ES-I3 (cell line): ENCODE measurements at regions not wholly inside any gene's neighbourhood (a gene's known extent, or its start where the extent isn't known, plus 50 kb on each side); places are given as distances from the start of the nearest gene placed in this dataset.

Experiments
- H3K36me3 ChIP-seq: 2 replicates; pipeline ENCODE4 v1.6.1; 2013; ENCODE audit warnings: mild to moderate bottlenecking, low read length, control low read depth, moderate library complexity; ENCODE audit not compliant: insufficient read depth
- H3K4me1 ChIP-seq: 2 replicates; pipeline ENCODE4 v1.6.1; 2013; ENCODE audit warnings: mild to moderate bottlenecking, control low read depth, low read length; ENCODE audit not compliant: insufficient read depth
- H3K9ac ChIP-seq: 2 replicates; pipeline ENCODE4 v1.6.1; 2013; ENCODE audit warnings: low read depth, mild to moderate bottlenecking, low read length, moderate library complexity
- H3K9me3 ChIP-seq: 2 replicates; pipeline ENCODE4 v1.6.1; 2013; ENCODE audit warnings: mild to moderate bottlenecking, low read length, moderate library complexity; ENCODE audit not compliant: control insufficient read depth, insufficient read depth

DNA sequence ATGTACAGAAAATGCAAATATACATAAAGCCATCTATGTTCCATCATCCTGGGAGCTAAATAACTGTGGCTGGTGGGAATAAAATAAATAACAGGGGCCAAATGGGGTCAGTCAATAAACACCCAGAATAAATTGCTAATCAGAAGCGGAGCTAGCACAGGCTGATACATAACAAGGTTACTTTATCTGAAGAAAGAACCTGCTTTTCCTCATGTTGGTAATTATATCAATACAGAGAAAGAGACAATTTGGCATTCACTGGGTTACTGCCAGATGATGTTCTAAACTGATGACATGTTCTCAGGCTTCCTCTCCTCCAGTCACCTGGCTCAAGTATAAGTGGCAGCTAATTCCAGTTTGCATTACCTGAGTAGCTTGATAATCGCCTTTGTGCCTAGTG is 144.9 kb upstream of the CD180 start:
- no peaks in the 10 kb centered on the region for H3K4me1 ChIP-seq
- no peaks in the 10 kb centered on the region for H3K36me3 ChIP-seq
- H3K9me3 ChIP-seq, result no peaks in the 10 kb centered on the region; the same call in 1 of the 2 replicates
- H3K9ac ChIP-seq, result no peak overlapping the region

DNA sequence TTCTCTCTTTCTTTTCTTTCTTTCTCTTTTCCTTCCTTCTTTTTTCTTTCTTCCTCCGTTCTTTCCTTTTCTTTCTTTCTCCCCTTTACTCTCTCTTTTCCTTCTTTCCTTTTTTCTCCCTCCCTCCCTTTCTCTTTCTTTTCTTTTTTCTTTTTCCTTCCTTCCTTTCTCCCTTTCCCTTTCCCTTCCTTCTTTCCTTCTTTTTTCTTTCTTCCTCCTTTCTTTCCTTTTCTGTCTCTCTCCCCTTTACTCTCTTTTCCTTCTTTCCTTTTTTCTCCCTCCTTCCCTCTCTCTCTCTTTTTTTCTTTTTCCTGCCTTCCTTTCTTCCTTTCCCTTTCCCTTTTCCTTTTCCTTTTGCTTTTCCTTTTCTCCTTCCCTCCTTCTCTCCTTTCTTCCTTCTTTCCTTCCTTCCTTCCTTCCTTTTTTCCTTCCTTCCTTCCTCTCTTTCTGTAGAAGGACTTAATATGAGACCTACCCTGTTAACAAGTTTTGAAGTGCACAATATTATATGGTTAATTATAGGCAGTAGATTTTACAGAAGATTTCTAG is 142.7 kb upstream of the CD180 start:
- no peaks in the 10 kb centered on the region for H3K9me3 ChIP-seq
- H3K9ac ChIP-seq, result no peak overlapping the region
- no peaks in the 10 kb centered on the region for H3K4me1 ChIP-seq
- H3K36me3 ChIP-seq, result no peaks in the 10 kb centered on the region

- H3K36me3 ChIP-seq, result no peaks in the 10 kb centered on the region
- H3K4me1 ChIP-seq, result no peaks in the 10 kb centered on the region
- H3K9me3 ChIP-seq, result no peaks in the 10 kb centered on the region
- H3K9ac ChIP-seq, result no peak overlapping the region
Observed at GRCh38 chr5:67338421-67338820, 141.8 kb upstream of the CD180 start.

- Histone ChIP-seq H3K4me1 (no peaks in the 10 kb centered on the region), H3K36me3 (no peaks in the 10 kb centered on the region), H3K9ac (no peak overlapping the region), H3K9me3 (no peaks in the 10 kb centered on the region)
Observed at GRCh38 chr5:67337751-67338150, 141.2 kb upstream of the CD180 start.

DNA sequence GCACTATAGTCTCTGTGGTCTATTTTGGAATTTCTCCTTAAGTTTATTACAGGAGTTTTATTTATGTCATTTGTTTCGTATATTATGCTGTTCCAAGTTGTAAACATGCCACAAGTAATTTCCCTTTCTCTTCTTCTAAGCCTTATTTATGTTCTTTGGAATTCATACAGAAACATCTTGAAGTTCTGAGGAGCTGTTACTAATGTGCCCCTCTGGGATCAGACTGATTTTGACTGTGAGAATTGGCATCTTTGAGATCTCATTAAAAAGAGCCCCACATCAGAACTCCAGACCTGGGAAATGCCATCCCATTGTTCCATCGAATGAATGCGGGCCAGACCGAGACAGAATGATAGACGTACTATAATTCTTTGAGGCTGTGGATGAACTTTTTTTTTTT is 138.8 kb upstream of the CD180 start:
- Histone ChIP-seq H3K36me3 (no peaks in the 10 kb centered on the region), H3K9ac (no peak overlapping the region), H3K9me3 (peaks cover 6% of the 10 kb centered on the region), H3K4me1 (no peaks in the 10 kb centered on the region)

GRCh38 chr5:67334373-67334772 is 137.8 kb upstream of the CD180 start:
- Histone ChIP-seq H3K9ac (no peak overlapping the region), H3K4me1 (no peaks in the 10 kb centered on the region), H3K9me3 (peaks cover 6% of the 10 kb centered on the region), H3K36me3 (no peaks in the 10 kb centered on the region)

DNA sequence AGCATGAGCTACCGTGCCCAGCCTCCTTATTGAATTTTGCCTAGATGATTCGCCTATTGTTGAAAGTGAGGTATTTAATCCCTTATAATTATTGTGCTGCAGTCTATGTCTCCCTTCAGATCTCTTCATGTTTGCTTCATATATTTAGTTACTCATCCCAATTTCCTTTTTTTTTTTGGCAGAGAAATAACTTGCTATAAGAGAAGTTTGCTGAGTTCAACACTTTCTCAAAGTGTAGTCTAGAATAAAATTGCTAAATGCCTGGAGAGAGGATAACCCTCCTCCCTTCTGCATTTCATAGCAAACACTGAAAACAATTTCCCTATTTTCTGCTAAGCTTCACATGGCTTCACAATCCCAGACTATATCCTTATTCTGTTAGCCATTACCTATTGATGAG is 136.6 kb upstream of the CD180 start:
- no peaks in the 10 kb centered on the region for H3K36me3 ChIP-seq
- no peaks in the 10 kb centered on the region for H3K4me1 ChIP-seq
- H3K9ac ChIP-seq, result no peak overlapping the region
- H3K9me3 ChIP-seq, result peaks cover 6% of the 10 kb centered on the region

DNA sequence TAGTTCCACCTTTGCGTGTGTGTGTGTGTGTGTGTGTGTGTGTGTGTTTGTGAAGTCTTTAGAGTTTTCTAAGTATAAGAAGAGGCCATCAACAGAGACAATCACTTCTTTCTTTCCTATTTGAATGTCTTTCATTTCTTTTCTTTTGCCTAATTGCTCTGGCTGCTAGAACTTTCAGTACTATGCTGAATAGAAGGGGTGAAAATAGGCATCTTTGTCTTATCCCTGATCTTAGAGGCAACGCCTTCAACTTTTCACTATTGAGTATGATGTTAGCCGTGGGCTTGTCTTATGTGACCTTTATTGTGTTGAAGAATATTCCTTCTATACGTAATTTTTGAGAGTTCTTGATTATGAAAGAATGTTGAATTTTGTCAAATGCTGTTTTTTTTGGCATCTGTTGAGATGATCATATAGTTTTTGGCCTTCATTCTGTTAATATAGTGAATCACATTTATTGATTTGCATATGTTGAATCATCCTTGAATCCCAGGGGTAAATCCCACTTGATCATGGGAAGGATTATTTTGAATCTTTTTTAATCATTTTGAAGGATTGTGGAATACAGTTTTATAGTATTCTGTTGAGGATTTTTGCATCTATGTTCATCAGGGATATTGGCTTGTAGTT is 134.8 kb upstream of the CD180 start:
- Histone ChIP-seq H3K4me1 (no peaks in the 10 kb centered on the region), H3K9ac (no peak overlapping the region), H3K9me3 (peaks cover 6% of the 10 kb centered on the region), H3K36me3 (no peaks in the 10 kb centered on the region)

DNA sequence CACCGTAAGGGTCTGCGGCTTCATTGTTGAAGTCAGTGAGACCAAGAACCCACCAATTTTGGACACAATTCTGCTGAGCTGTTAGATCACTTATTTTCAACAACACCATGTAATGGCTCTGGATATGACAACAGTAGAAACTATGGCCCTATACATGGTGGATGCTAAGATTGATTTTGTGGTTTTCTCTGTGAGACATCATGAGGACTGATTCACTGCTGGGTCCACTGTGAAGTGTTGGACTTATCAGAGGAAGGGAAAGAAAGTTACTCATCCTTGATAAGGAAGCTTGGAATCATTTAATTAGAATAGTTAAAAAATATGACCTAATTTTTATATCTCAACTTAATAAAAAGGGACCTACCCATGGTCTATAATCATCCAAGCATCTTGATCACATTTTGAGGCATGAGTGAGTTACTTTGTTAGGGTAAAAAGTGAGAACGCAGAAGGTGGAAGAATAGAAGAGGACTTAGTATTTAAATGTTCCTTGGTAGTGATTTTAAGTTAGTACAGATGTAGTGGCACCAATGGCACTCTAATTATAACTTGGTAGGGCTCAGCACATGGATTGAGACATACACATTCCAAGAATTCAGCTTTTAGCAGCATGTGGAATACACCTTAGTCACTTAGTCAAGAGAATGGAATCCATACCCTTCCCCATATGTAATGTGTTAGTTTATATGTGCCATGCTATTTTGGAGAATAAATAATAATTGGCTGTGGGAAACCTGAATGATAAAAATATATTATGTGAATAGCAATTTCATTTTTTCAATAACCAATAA is 123.5 kb upstream of the CD180 start:
- H3K9me3 ChIP-seq, result no peaks in the 10 kb centered on the region
- no peaks in the 10 kb centered on the region for H3K36me3 ChIP-seq
- H3K9ac ChIP-seq, result no peak overlapping the region
- no peaks in the 10 kb centered on the region for H3K4me1 ChIP-seq

- H3K4me1 ChIP-seq, result no peaks in the 10 kb centered on the region
- H3K9ac ChIP-seq, result no peak overlapping the region
- no peaks in the 10 kb centered on the region for H3K36me3 ChIP-seq
- 0 out of 2 replicates have a peak, but pooled peaks cover 3% of the 10 kb centered on the region for H3K9me3 ChIP-seq
Observed at GRCh38 chr5:67318746-67319145, 122.1 kb upstream of the CD180 start.

DNA sequence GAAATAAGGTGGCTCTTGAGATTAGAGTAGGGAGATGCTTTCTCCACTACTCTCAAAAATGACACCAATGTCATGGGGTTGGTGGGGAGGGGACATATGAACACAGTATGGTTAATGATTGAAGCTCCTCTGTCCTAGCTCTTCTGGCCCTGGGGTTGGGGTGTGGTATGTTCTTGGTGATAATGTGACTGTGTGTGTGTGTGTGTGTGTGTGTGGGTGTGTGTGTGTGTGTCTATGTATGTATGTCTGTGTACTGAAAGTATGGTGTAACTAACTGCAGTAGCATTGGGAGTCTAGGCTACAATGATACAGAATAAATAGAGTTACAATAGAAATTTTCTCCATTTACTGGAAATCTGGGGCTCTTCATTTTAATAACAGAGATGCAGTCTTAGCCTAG is 121.0 kb upstream of the CD180 start:
- no peaks in the 10 kb centered on the region for H3K4me1 ChIP-seq
- no peak overlapping the region for H3K9ac ChIP-seq

DNA sequence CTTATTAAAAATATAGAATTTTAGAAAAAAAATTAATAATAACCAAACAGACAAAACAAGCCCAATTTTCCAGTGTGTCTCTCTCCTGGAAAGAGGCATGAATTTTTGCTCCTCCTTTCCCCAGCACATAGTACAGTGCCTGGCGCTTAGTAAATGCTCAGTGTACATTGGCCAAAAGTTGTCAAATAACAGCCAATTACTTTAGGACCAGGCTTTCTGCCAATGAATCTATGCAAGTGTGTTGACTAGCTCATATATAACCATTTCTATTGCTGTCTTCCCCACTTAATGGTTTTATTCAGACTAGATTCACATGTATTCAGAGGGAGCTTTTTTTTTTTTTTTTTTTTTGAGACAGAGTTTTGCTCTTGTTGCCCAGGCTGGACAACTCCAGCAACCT is 120.1 kb upstream of the CD180 start:
- Histone ChIP-seq H3K4me1 (no peaks in the 10 kb centered on the region), H3K9ac (no peak overlapping the region), H3K9me3 (0 out of 2 replicates have a peak, but pooled peaks cover 3% of the 10 kb centered on the region), H3K36me3 (no peaks in the 10 kb centered on the region)

More for the DNA sequence above, 121.0 kb upstream of the CD180 start:
- no peaks in the 10 kb centered on the region for H3K36me3 ChIP-seq
- H3K9me3 ChIP-seq, result 0 out of 2 replicates have a peak, but pooled peaks cover 3% of the 10 kb centered on the region

GRCh38 chr5:67315082-67315989 is 118.7 kb upstream of the CD180 start:
- H3K36me3 ChIP-seq, result no peaks in the 10 kb centered on the region
- no peak overlapping the region for H3K9ac ChIP-seq
- 0 out of 2 replicates have a peak, but pooled peaks cover 3% of the 10 kb centered on the region for H3K9me3 ChIP-seq
- H3K4me1 ChIP-seq, result no peaks in the 10 kb centered on the region

GRCh38 chr5:67311701-67312100 is 115.1 kb upstream of the CD180 start:
- no peak overlapping the region for H3K9ac ChIP-seq
- H3K4me1 ChIP-seq, result no peaks in the 10 kb centered on the region
- no peaks in the 10 kb centered on the region for H3K36me3 ChIP-seq
- 0 out of 2 replicates have a peak, but pooled peaks cover 3% of the 10 kb centered on the region for H3K9me3 ChIP-seq
